Ovary (tissue), 7 donors: ENCODE measurements at regions not wholly inside any gene's neighbourhood (a gene's known extent, or its start where the extent isn't known, plus 50 kb on each side); places are given as distances from the start of the nearest gene placed in this dataset.

Experiments used
- DNase-seq, 5 donors: peaks; one replicate each; pipeline ENCODE4 v3.0.0-alpha.2; 2019 to 2020
- H3K27ac ChIP-seq, 2 donors: fragments of 200-600 bp; one replicate each; pipeline versions ENCODE4 v1.5.1 to v1.8.0; 2019 to 2022
- H3K27me3 ChIP-seq: fragments of 200-600 bp; one replicate; pipeline ENCODE4 v1.8.0; 2022
- H3K36me3 ChIP-seq: fragments of 200-600 bp; sonication (generic); one replicate; pipeline ENCODE4 v1.5.1; 2019
- H3K4me1 ChIP-seq: one replicate; pipeline ENCODE4 v1.8.1; 2013; ENCODE audit warnings: mild to moderate bottlenecking, moderate library complexity; ENCODE audit not compliant: insufficient read depth
- H3K4me3 ChIP-seq: fragments of 200-600 bp; sonication (generic); one replicate; pipeline ENCODE4 v1.5.1; 2017
- H3K9me3 ChIP-seq, 2 donors: fragments of 200-600 bp in 1 of 2; sonication (generic) in 1 of 2; one replicate each; pipeline versions ENCODE4 v1.5.1 to v1.8.1; 2013 to 2019; ENCODE audit warnings: mild to moderate bottlenecking in 1 of 2, moderate library complexity in 1 of 2
- CTCF ChIP-seq, 3 donors: fragments of 450-650 bp in 2 of 3; fragments of 200-600 bp in 1 of 3; IDR thresholded peaks; one replicate each; pipeline versions ENCODE4 v1.5.1 to v1.8.0; 2016 to 2022; ENCODE audit warnings: antibody characterized with exemption in 3 of 3, mild to moderate bottlenecking in 1 of 3
- EP300 ChIP-seq: sonication (generic); formaldehyde crosslinking; IDR thresholded peaks from one replicate; pipeline ENCODE4 v1.6.1; 2017; ENCODE audit warnings: antibody characterized with exemption
- POLR2A ChIP-seq: fragments of 450-650 bp; IDR thresholded peaks from one replicate; pipeline ENCODE4 v1.6.1; 2017; ENCODE audit warnings: antibody characterized with exemption, mild to moderate bottlenecking, moderate library complexity
- WGBS, 3 donors: extraction: QIAGEN DNeasy Blood & Tissue Kit in 1 of 3; methylation state at CpG; one replicate each; pipeline versions ENCODE4 v1.1.5 to v1.1.7; 2013 to 2017; 5-methylcytosine and 5-hydroxymethylcytosine counted together
- intact Hi-C, 4 donors: fragments of 100-400 bp; cut with DNase I; formaldehyde crosslinking; loops; one replicate each; pipeline versions ENCODE4 v1.11.0 to v1.15.1; 2022 to 2023
- donor health status: DM: no; HTN: no; CAD: no; lungs with moderate emphysema.
- donor health status: DM: no; HTN: no; CAD: no.
- donor health status: Bipolar disorder and iron deficiency.
- donor health status: DM: no; HTN: no; CAD: no.
- donor health status: DM: yes; HTN: yes; CAD: no.

GRCh38 chr14:101501341-101501740 lies 60.0 kb upstream of the DIO3 start:
- DNase-seq = peak; percentile 6 to 30 (median 14)
- TF ChIP-seq EP300 = no peak
- Histone ChIP-seq H3K4me1 (peaks cover 19% of the 10 kb centered on the region), H3K27ac (no peak overlapping the region), H3K27me3 (no peaks in the 10 kb centered on the region), H3K36me3 (no peaks in the 10 kb centered on the region), H3K4me3 (no peak overlapping the region), H3K9me3 (no peaks in the 10 kb centered on the region)
- WGBS, 3 donors = 57 to 62% (median 60%) methylated on average over 18 of the region's 18 CpGs
- intact Hi-C loops = no loop called here

GRCh38 chr14:101501858-101502615 lies 59.3 kb upstream of the DIO3 start:
- peak in 4 of 5 donors; percentile 4 to 13 (median 13) for DNase-seq
- Histone ChIP-seq H3K9me3 (no peaks in the 10 kb centered on the region), H3K4me3 (no peak overlapping the region), H3K4me1 (peaks cover 13% of the 10 kb centered on the region), H3K36me3 (no peaks in the 10 kb centered on the region), H3K27me3 (no peaks in the 10 kb centered on the region), H3K27ac (no peak overlapping the region)
- TF ChIP-seq POLR2A = no peak
- no peak for TF ChIP-seq CTCF (IDR thresholded peaks at IDR 0.05)
- no peak for TF ChIP-seq EP300
- 69 to 78% (median 74%) methylated on average over 15 of the region's 15 CpGs for WGBS, 3 donors
- intact Hi-C loops = no loop called here

- H3K36me3 ChIP-seq = no peaks in the 10 kb centered on the region
- H3K9me3 ChIP-seq = no peaks in the 10 kb centered on the region
- H3K4me3 ChIP-seq = no peak overlapping the region
- no peak overlapping the region for H3K27ac ChIP-seq
- DNase-seq = peak in 4 of 5 donors; percentile 7 to 18 (median 13)
- TF ChIP-seq POLR2A (no peak), EP300 (no peak), CTCF (IDR thresholded peaks at IDR 0.05) (no peak)
- peaks cover 12% of the 10 kb centered on the region for H3K4me1 ChIP-seq
- WGBS, 3 donors = 90 to 92% (median 91%) methylated on average over 18 of the region's 18 CpGs
- intact Hi-C loops = no loop called here
- H3K27me3 ChIP-seq = no peaks in the 10 kb centered on the region
Observed at GRCh38 chr14:101502761-101503392, 58.4 kb upstream of the DIO3 start.

GRCh38 chr14:101503431-101504095 lies 57.7 kb upstream of the DIO3 start:
- Histone ChIP-seq H3K36me3 (no peaks in the 10 kb centered on the region), H3K9me3 (no peaks in the 10 kb centered on the region), H3K27ac (no peak overlapping the region), H3K27me3 (no peaks in the 10 kb centered on the region), H3K4me3 (no peak overlapping the region), H3K4me1 (peaks cover 5% of the 10 kb centered on the region)
- TF ChIP-seq POLR2A (no peak), CTCF (IDR thresholded peaks at IDR 0.05) (no peak), EP300 (no peak)
- intact Hi-C loops = no loop called here
- DNase-seq = peak in 4 of 5 donors; percentile 5 to 13 (median 12)
- WGBS, 3 donors = 93 to 96% (median 95%) methylated on average over 14 of the region's 14 CpGs
